ENCODE measurements at regions not wholly inside any gene's neighbourhood (a gene's known extent, or its start where the extent isn't known, plus 50 kb on each side); places are given as distances from the start of the nearest gene placed in this dataset.

GRCh38 chr2:120430501-120430830, 84.5 kb downstream of the INHBB start:
- TF ChIP-seq CTCF (IDR thresholded peaks at IDR 0.05) (no peak), POLR2A (IDR thresholded peaks at IDR 0.05) (no peak)

Data from heart left ventricle (tissue), 13 donors.